ENCODE measurements at regions not wholly inside any gene's neighbourhood (a gene's known extent, or its start where the extent isn't known, plus 50 kb on each side); places are given as distances from the start of the nearest gene placed in this dataset.
"Not testable (repeated sequence)": the region's sequence is repeated elsewhere in the genome, so short reads cannot be mapped to it uniquely, and the experiment has no call there.

GRCh38 chr1:9466780-9467758 lies 72.2 kb upstream of the SLC25A33 start:
- no peak for DNase-seq (ENCODE audit: low read depth)

GRCh38 chr1:9469882-9470281 lies 69.4 kb upstream of the SLC25A33 start:
- DNase-seq (ENCODE audit: low read depth) = not testable (repeated sequence)

DNA sequence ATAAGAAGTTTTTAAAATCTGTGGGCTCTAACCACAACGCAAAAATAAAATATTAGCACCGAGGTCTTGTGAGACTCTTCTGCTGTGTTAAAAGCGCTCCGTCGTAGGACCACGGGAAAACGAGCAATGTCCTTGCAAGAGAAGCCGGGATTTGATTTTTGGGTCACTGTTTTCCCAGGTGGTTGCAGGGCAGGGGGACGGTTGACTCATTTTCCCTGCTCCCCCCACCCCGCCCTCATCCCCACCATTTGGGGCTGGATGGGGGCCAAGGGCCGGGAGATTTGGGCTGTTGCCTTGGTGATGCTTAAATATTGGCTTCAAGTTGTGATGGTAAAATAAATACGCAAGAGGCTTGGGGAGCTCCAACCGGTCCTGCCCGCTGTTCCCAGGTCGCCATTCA lies 67.6 kb upstream of the SLC25A33 start:
- no peak for DNase-seq (ENCODE audit: low read depth)

DNA sequence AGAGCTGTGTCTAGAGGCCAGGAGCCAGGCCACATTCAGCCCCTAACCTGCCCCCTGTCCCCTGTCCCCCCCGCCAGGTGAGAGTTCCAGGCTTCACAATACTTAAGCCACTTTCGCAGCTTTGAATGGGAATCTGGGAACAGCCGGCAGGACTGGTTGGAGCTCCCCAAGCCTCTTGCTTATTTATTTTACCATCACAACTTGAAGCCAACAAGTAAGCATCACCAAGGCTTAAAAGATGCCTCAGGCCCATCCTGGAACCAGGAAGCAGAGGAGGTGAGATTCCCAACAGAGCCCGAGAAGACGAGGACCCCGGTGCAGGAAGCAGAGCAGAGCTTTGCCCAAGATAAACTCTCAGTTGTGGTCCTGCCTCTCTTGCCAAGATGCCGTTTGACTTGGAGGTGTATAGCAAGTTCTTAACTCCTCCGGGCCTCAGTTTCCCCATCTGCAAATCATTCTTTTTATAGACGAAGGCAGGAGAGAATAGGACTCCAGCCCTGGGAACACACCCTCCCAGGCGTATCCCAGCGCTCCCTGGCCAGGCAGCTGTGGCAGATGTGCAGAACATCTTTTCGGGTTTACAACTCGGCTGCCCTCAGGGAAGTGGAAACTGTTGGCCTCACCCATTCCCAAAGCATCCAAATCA lies 66.8 kb upstream of the SLC25A33 start:
- DNase-seq (ENCODE audit: low read depth) = no peak

DNA sequence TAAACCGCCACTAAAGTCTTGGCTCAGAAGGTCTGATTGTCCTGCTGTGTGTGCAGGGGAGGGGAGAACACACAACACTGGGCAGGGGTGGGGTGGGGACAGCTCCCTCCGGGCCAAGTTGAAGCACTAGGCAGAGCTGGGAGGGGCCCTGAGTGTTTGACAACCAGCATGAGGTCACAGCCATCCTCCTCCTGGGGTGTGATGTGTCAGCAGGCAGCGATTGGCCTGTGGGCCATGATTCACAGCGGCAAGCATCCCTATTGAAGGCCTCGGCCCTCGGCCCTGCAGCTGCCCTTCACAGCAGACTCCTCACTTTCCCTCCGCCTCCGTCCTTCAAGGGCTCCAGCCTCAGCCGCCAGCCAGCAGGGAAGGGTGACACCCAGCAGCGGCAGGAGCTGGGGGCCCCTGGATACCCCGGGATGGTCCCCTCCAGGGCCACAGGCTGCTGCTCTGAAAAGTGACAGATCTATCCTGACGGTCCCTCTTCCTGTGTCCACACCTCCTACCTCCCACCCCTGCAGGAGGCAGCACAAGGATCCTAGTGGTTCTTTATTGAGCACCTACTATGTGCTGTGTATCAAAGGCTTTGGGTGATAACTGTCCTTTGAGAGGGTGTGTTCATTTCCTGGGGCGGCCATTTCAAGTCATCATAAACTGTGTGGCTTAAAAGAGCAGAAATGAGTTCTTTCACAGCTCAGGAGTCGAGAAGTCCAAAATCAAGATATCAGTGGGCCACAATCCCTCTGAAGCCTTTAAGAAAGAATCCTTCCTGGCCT lies 66.0 kb upstream of the SLC25A33 start:
- DNase-seq (ENCODE audit: low read depth) = no peak

DNA sequence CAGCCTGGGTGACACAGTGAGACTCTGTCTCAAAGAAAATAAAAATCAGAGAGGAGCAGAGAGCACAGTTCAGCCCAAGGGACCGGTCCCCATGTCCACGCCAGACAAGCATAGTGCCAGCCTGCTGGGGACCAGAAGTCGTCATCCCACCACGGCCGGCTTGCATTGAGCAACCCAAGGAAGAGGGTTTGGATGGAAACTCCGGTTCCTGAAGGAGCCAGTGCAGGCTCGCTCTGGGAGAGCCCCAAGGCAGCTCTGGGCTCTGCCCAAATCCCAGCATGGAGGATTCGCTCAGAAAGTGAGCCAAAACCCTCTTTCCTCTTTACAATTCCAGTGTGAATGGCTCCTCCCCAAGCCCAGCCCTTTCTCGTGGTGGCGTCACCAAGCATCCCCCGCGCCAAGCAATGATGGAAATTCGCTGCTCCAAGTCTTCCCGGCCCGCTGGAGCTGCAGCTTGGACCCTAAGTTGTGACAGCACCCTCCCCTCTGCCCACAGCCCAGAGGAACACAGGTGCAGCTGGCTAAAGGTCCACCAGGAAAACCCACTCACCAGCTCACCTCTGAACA lies 64.1 kb upstream of the SLC25A33 start:
- DNase-seq (ENCODE audit: low read depth) = no peak

DNA sequence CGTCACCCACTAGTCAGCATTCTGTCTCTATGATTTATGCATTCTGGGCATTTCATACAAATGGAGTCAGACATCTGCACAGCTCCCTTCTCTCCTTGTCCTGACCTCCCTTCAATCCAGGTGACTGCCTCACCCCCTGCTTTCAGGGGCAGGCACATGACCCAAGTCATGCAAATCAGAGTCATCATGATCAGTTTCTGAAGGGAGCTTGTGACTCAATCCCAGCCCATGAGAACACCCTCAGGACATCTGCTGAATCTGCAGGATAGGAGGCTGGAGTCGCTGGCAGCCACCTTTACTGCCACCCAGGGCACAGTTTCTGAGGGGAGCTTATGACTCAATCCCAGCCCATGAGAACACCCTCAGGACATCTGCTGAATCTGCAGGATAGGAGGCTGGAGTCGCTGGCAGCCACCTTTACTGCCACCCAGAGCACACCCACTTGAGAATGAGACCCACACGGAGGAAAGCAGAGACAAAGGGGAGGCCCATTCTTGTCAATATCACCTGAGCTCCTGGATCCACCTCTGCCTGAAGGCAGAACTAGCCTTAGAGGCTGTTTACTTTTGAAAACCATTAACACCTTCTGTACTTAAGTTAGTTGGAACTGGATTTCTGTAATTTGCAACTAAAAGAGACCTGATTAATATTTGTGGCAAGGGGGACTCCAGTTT lies 62.3 kb upstream of the SLC25A33 start:
- no peak for DNase-seq (ENCODE audit: low read depth)

DNA sequence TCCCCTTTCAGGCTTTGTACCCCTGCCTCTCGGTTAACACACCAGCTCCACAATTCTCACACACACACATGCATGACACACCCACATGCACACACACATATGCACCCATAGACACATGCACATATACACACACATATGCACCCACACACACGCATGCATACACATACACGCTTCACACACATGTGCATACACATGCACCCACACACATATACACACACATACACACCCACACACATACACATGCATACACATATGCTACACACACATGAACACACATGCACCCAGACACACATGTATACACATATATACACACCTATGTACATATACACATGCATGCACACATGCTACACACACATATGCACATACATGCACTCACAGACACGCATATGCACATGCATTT lies 61.7 kb upstream of the SLC25A33 start:
- DNase-seq (ENCODE audit: low read depth) = no peak

DNA sequence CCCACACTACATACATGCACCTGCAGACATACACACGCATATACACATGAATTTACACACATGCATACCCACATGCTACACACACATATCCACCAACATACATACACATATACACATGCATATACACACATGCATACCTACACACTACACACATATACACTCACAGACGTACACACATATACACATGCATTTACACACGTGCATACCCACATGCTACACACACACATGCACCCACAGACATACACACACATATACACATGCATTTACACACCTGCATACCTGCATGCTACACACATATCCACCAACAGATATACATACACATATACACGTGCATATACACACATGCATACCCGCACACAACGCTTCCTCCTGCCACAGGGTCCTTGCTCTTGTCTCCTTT lies 61.2 kb upstream of the SLC25A33 start:
- no peak for DNase-seq (ENCODE audit: low read depth)

GRCh38 chr1:9481048-9481447 lies 58.2 kb upstream of the SLC25A33 start:
- DNase-seq (ENCODE audit: low read depth) = no peak

GRCh38 chr1:9482403-9482802 lies 56.9 kb upstream of the SLC25A33 start:
- DNase-seq (ENCODE audit: low read depth) = no peak

- DNase-seq (ENCODE audit: low read depth) = no peak
Measured at GRCh38 chr1:9482816-9483572, 56.3 kb upstream of the SLC25A33 start.

DNA sequence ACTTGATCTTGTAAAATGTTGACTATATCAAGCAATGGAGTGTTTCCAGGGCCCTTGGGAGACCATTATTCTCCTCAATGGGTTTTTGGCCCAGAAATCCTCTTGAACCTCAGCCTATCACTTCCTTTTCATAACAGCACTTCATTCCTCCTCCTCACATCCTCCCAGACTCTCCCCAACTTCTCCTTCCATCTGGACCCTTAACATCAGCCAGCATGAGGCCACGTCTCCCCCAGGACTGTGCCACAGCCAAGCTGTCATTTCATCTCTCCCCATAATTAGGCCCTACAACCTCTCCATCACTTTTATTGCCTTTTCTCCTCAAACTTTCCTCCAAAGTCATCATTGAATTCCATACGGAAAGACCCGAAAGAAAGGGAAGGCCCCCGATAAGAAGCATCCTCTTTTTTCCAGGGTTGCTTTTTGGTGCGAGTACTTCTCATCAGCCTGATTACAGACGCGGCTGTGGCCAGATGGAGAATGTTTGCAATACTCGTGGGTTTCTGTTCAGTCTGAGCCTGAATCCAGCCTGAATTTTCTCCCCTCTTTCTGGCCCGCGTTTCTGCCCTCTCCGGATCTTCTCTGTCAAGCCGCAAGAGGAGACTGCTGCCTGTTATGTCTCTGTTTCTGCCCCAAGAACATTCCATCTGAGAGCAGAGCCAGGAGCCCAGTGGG lies 52.7 kb upstream of the SLC25A33 start:
- no peak for DNase-seq (ENCODE audit: low read depth)
